Ishikawa (cell line): ENCODE measurements at regions not wholly inside any gene's neighbourhood (a gene's known extent, or its start where the extent isn't known, plus 50 kb on each side); places are given as distances from the start of the nearest gene placed in this dataset.

Source experiments
- CEBPB ChIP-seq: IDR thresholded peaks from 2 replicates; pipeline ENCODE4 v1.6.1; 2012
- CREB1 ChIP-seq: IDR thresholded peaks from 2 replicates; pipeline ENCODE4 v1.6.1; 2012; ENCODE audit warnings: low read depth
- FOXM1 ChIP-seq: IDR thresholded peaks from 2 replicates; pipeline ENCODE4 v1.6.1; 2012; ENCODE audit warnings: low read depth, borderline replicate concordance
- MAX ChIP-seq: IDR thresholded peaks from 2 replicates; pipeline ENCODE4 v1.6.1; 2012
- NFIC ChIP-seq: IDR thresholded peaks from 2 replicates; pipeline ENCODE4 v1.6.1; 2012
- RAD21 ChIP-seq: IDR thresholded peaks from 2 replicates; pipeline ENCODE4 v1.6.1; 2012; ENCODE audit warnings: low read depth
- REST ChIP-seq: IDR thresholded peaks from 2 replicates; pipeline ENCODE4 v1.6.1; 2012; ENCODE audit warnings: low read depth, mild to moderate bottlenecking
- TAF1 ChIP-seq: IDR thresholded peaks from 2 replicates; pipeline ENCODE4 v1.6.1; 2012; ENCODE audit warnings: low read depth, mild to moderate bottlenecking
- TCF12 ChIP-seq: IDR thresholded peaks from 2 replicates; pipeline ENCODE4 v1.6.1; 2012; ENCODE audit warnings: low read depth
- USF1 ChIP-seq: IDR thresholded peaks from 2 replicates; pipeline ENCODE4 v1.6.1; 2012
- YY1 ChIP-seq: IDR thresholded peaks from 2 replicates; pipeline ENCODE4 v1.6.1; 2012; ENCODE audit warnings: low read depth
- ZBTB7A ChIP-seq: IDR thresholded peaks from 2 replicates; pipeline ENCODE4 v1.6.1; 2012; ENCODE audit warnings: low read depth

GRCh38 chr17:34720760-34721159 is 141.4 kb downstream of the TMEM132E start:
- no peak for TF ChIP-seq RAD21
- no peak for TF ChIP-seq YY1
- no peak for TF ChIP-seq REST
- no peak for TF ChIP-seq USF1
- no peak for TF ChIP-seq TAF1
- TF ChIP-seq FOXM1, result no peak
- TF ChIP-seq CREB1, result no peak
- no peak for TF ChIP-seq NFIC
- no peak for TF ChIP-seq MAX
- TF ChIP-seq ZBTB7A, result no peak
- TF ChIP-seq TCF12, result no peak
- no peak for TF ChIP-seq CEBPB
